HepG2 (cell line): ENCODE measurements at regions not wholly inside any gene's neighbourhood (a gene's known extent, or its start where the extent isn't known, plus 50 kb on each side); places are given as distances from the start of the nearest gene placed in this dataset.
A peak's percentile ranks its signal among the peaks of the same experiment; 100 is the strongest.

Experiments used
- CEBPB ChIP-seq: IDR thresholded peaks from 2 replicates; pipeline ENCODE4 v1.6.1; 2011; ENCODE audit warnings: low read depth, low read length, improper control_type of control experiment, borderline replicate concordance
- GTF3A ChIP-seq: sonication (generic); formaldehyde crosslinking; conservative IDR thresholded peaks from 2 replicates; pipeline ENCODE4 v1.4.0; 2020; ENCODE audit warnings: mild to moderate bottlenecking, missing genetic modification reagents
- HNRNPL ChIP-seq: fragments of 200-400 bp; formaldehyde crosslinking; IDR thresholded peaks from 2 replicates; pipeline ENCODE4 v1.6.1; 2017; ENCODE audit warnings: mild to moderate bottlenecking, low read depth, low read length
- HNRNPUL1 ChIP-seq: fragments of 200-400 bp; formaldehyde crosslinking; IDR thresholded peaks from 2 replicates; pipeline ENCODE4 v1.6.1; 2017; ENCODE audit warnings: low read depth, mild to moderate bottlenecking, low read length, moderate library complexity
- NFE2L1 ChIP-seq: sonication (generic); formaldehyde crosslinking; IDR thresholded peaks from 2 replicates; pipeline ENCODE4 v1.4.0; 2020; ENCODE audit warnings: missing genetic modification reagents, mild to moderate bottlenecking, borderline replicate concordance
- SNAI1 ChIP-seq: sonication (generic); formaldehyde crosslinking; IDR thresholded peaks from 2 replicates; pipeline ENCODE4 v1.5.0; 2020; ENCODE audit warnings: mild to moderate bottlenecking, missing genetic modification reagents, borderline replicate concordance
- SP4 ChIP-seq: sonication (generic); formaldehyde crosslinking; IDR thresholded peaks from 2 replicates; pipeline ENCODE4 v1.8.1; 2023; ENCODE audit warnings: mild to moderate bottlenecking, missing genetic modification reagents
- TCF7 ChIP-seq: sonication (generic); IDR thresholded peaks from 2 replicates; pipeline ENCODE4 v1.6.1; 2016; ENCODE audit warnings: antibody characterized with exemption, low read depth
- ZBTB20 ChIP-seq: sonication (generic); formaldehyde crosslinking; IDR thresholded peaks from 2 replicates; pipeline ENCODE4 v1.8.1; 2023; ENCODE audit warnings: missing genetic modification reagents, low read depth, mild to moderate bottlenecking, borderline replicate concordance
- ZFP36L1 ChIP-seq: sonication (generic); formaldehyde crosslinking; IDR thresholded peaks from 2 replicates; pipeline ENCODE4 v1.8.0; 2022; ENCODE audit warnings: mild to moderate bottlenecking, missing genetic modification reagents, moderate library complexity
- ZFP41 ChIP-seq: sonication (generic); formaldehyde crosslinking; IDR thresholded peaks from 2 replicates; pipeline ENCODE4 v1.4.0; 2020; ENCODE audit warnings: mild to moderate bottlenecking, missing genetic modification reagents, borderline replicate concordance
- ZNF326 ChIP-seq: sonication (generic); formaldehyde crosslinking; IDR thresholded peaks from 2 replicates; pipeline ENCODE4 v1.4.0; 2020; ENCODE audit warnings: missing genetic modification reagents, borderline replicate concordance
- ZNF33A ChIP-seq: sonication (generic); formaldehyde crosslinking; IDR thresholded peaks from 2 replicates; pipeline ENCODE4 v1.5.1; 2020; ENCODE audit warnings: missing genetic modification reagents, mild to moderate bottlenecking, moderate library complexity, borderline replicate concordance
- ZNF546 ChIP-seq: sonication (generic); formaldehyde crosslinking; conservative IDR thresholded peaks from 2 replicates; pipeline ENCODE4 v1.8.1; 2023; ENCODE audit warnings: mild to moderate bottlenecking, missing genetic modification reagents
- ZNF570 ChIP-seq: sonication (generic); formaldehyde crosslinking; IDR thresholded peaks from 2 replicates; pipeline ENCODE4 v1.4.0; 2020; ENCODE audit warnings: mild to moderate bottlenecking, missing genetic modification reagents, borderline replicate concordance
- ZNF746 ChIP-seq: sonication (generic); formaldehyde crosslinking; IDR thresholded peaks from 2 replicates; pipeline ENCODE4 v1.8.0; 2022; ENCODE audit warnings: mild to moderate bottlenecking, missing genetic modification reagents
- ZNF777 ChIP-seq: sonication (generic); formaldehyde crosslinking; IDR thresholded peaks from 2 replicates; pipeline ENCODE4 v1.4.0; 2020; ENCODE audit warnings: missing genetic modification reagents
- TF ChIP-seq, protein P1 (sequence below): sonication (generic); formaldehyde crosslinking; conservative IDR thresholded peaks from 2 replicates; pipeline ENCODE4 v1.8.0; 2022; ENCODE audit warnings: low read depth, missing genetic modification reagents
- TF ChIP-seq, protein P2 (sequence below): sonication (generic); formaldehyde crosslinking; IDR thresholded peaks from 2 replicates; pipeline ENCODE4 v1.5.1; 2020; ENCODE audit warnings: mild to moderate bottlenecking, missing genetic modification reagents, moderate library complexity
- TF ChIP-seq, protein P3 (sequence below): sonication (generic); formaldehyde crosslinking; IDR thresholded peaks from 2 replicates; pipeline ENCODE4 v1.8.0; 2022; ENCODE audit warnings: missing genetic modification reagents, mild to moderate bottlenecking, moderate library complexity, borderline replicate concordance
- TF ChIP-seq, protein P4 (sequence below): sonication (generic); formaldehyde crosslinking; conservative IDR thresholded peaks from 2 replicates; pipeline ENCODE4 v1.4.0; 2020; ENCODE audit warnings: missing genetic modification reagents

DNA sequence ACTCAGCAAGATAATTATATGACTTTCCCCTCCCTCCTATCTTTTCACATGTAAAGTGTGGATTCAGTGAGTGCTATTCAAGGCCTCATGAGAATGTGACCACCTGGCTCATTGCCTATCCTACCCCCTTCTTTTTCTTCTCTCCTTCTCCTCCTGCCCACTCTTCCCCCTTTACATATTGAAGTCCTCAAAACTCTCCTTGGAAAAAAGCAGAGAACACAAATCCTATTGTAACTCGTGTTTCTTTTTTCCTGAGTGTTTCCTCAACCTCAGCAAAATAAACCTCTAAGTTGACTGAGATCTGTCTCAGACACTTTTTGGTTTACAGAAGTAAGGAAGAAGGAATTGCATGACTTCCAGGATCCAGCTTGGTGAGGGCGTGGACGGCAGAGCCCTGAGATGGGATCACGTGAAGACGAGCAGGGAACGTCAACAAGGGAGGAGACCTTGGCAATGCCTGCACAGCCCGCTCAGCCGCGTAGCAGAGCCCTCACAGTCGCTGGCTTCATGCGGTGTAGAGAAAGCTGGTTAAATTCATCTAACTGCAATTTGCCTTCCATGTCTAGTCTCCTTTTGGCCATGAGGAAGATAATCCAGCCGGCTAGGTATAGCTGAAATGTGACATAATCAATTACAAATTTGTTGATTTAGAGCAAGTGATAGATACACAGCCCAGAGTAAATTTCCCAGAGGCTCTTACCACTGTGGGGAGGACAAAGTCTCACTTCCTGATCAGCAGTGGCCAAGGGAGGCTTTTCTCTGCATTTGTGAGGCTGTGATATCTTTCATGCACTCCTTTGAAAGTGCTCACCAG is 75.7 kb downstream of the LYZL2 start (continued):
- TF ChIP-seq, protein P1, sequence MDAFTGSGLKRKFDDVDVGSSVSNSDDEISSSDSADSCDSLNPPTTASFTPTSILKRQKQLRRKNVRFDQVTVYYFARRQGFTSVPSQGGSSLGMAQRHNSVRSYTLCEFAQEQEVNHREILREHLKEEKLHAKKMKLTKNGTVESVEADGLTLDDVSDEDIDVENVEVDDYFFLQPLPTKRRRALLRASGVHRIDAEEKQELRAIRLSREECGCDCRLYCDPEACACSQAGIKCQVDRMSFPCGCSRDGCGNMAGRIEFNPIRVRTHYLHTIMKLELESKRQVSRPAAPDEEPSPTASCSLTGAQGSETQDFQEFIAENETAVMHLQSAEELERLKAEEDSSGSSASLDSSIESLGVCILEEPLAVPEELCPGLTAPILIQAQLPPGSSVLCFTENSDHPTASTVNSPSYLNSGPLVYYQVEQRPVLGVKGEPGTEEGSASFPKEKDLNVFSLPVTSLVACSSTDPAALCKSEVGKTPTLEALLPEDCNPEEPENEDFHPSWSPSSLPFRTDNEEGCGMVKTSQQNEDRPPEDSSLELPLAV (CRISPR knock-in tag), result no peak
- TF ChIP-seq ZFP36L1 (CRISPR knock-in tag) (no peak), ZNF777 (no peak), ZNF546 (CRISPR knock-in tag) (no peak), NFE2L1 (CRISPR knock-in tag) (no peak), ZNF326 (CRISPR knock-in tag) (no peak), HNRNPL (no peak), ZNF746 (CRISPR knock-in tag) (no peak), SNAI1 (CRISPR knock-in tag) (no peak), ZNF33A (CRISPR knock-in tag) (no peak), TCF7 (no peak), GTF3A (CRISPR knock-in tag) (no peak), SP4 (CRISPR knock-in tag) (0 out of 2 replicates have a peak, but pooled peaks have one; percentile 33), ZNF570 (CRISPR knock-in tag) (no peak), ZFP41 (CRISPR knock-in tag) (no peak), CEBPB (no peak), HNRNPUL1 (no peak), ZBTB20 (no peak)
- TF ChIP-seq, protein P2, sequence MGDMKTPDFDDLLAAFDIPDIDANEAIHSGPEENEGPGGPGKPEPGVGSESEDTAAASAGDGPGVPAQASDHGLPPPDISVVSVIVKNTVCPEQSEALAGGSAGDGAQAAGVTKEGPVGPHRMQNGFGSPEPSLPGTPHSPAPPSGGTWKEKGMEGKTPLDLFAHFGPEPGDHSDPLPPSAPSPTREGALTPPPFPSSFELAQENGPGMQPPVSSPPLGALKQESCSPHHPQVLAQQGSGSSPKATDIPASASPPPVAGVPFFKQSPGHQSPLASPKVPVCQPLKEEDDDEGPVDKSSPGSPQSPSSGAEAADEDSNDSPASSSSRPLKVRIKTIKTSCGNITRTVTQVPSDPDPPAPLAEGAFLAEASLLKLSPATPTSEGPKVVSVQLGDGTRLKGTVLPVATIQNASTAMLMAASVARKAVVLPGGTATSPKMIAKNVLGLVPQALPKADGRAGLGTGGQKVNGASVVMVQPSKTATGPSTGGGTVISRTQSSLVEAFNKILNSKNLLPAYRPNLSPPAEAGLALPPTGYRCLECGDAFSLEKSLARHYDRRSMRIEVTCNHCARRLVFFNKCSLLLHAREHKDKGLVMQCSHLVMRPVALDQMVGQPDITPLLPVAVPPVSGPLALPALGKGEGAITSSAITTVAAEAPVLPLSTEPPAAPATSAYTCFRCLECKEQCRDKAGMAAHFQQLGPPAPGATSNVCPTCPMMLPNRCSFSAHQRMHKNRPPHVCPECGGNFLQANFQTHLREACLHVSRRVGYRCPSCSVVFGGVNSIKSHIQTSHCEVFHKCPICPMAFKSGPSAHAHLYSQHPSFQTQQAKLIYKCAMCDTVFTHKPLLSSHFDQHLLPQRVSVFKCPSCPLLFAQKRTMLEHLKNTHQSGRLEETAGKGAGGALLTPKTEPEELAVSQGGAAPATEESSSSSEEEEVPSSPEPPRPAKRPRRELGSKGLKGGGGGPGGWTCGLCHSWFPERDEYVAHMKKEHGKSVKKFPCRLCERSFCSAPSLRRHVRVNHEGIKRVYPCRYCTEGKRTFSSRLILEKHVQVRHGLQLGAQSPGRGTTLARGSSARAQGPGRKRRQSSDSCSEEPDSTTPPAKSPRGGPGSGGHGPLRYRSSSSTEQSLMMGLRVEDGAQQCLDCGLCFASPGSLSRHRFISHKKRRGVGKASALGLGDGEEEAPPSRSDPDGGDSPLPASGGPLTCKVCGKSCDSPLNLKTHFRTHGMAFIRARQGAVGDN (CRISPR knock-in tag), result peak; percentile 89
- TF ChIP-seq, protein P3, sequence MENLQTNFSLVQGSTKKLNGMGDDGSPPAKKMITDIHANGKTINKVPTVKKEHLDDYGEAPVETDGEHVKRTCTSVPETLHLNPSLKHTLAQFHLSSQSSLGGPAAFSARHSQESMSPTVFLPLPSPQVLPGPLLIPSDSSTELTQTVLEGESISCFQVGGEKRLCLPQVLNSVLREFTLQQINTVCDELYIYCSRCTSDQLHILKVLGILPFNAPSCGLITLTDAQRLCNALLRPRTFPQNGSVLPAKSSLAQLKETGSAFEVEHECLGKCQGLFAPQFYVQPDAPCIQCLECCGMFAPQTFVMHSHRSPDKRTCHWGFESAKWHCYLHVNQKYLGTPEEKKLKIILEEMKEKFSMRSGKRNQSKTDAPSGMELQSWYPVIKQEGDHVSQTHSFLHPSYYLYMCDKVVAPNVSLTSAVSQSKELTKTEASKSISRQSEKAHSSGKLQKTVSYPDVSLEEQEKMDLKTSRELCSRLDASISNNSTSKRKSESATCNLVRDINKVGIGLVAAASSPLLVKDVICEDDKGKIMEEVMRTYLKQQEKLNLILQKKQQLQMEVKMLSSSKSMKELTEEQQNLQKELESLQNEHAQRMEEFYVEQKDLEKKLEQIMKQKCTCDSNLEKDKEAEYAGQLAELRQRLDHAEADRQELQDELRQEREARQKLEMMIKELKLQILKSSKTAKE, result no peak
- TF ChIP-seq, protein P4, sequence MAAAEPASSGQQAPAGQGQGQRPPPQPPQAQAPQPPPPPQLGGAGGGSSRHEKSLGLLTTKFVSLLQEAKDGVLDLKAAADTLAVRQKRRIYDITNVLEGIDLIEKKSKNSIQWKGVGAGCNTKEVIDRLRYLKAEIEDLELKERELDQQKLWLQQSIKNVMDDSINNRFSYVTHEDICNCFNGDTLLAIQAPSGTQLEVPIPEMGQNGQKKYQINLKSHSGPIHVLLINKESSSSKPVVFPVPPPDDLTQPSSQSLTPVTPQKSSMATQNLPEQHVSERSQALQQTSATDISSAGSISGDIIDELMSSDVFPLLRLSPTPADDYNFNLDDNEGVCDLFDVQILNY, result no peak
